GM19043 (cell line): ENCODE measurements at regions not wholly inside any gene's neighbourhood (a gene's known extent, or its start where the extent isn't known, plus 50 kb on each side); places are given as distances from the start of the nearest gene placed in this dataset.
"Not testable (repeated sequence)": the region's sequence is repeated elsewhere in the genome, so short reads cannot be mapped to it uniquely, and the experiment has no call there.

Experiments
- ATAC-seq: cut with Tn5 transposase; IDR thresholded peaks from one replicate; pipeline ENCODE4 v1.9.1; 2021; ENCODE audit warnings: low read depth; ENCODE audit not compliant: unreplicated experiment

DNA sequence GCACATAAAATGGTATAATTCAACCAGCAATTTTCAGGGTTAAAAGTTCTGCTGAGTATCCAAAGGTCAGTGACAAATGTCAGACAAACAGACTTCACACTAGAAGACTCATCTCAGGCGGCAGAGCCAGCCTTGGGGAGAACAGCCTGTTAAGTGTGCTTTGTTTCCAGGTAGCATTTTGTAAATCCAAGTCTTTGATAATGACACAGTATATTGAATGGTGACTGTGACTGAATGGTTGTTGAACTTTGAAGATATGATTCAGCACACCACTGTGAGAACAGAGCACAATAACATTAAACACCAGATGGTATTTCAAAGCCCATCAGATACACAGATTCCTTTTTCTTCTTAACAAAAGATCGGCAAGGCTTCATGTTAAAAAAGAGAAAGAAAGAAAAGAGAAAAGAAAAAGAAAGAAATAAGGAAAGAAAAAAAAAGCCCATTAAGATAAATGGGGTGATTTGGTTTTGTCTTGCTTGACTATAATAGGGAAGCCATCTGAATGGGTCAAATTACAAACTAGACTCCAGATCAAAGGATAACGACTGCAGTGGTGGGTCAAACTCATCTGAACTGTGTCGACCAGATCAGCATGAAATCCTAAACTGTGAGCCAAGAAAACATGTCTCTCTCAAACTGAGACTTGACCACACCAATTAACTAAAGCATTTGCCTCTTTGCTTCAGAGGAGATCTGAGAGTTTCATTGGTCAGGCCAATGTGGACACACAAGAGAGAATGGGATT is 313.0 kb upstream of the ZNF608 start:
- ATAC-seq = no peak

DNA sequence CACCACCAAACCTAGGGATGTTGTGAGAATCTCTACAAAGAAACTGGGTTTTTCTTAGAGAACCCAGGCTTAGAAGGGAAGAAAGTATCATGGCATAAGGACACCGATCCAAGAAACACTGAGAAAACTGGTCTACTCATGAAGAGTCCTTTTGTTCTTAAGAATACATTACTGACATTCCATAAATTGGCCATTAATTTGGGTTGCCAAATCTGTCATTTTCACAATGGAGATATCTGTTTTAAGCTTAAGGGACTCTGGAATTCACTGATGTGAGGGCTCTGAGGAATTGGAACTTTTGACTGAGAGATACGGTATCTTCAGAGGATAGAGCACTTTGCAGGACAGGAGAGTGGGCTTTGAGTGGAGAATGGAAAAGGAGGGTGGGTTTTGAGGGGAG is 315.3 kb upstream of the ZNF608 start:
- ATAC-seq = no peak

- no peak for ATAC-seq
Measured at GRCh38 chr5:125064621-125065438, 318.4 kb upstream of the ZNF608 start.

DNA sequence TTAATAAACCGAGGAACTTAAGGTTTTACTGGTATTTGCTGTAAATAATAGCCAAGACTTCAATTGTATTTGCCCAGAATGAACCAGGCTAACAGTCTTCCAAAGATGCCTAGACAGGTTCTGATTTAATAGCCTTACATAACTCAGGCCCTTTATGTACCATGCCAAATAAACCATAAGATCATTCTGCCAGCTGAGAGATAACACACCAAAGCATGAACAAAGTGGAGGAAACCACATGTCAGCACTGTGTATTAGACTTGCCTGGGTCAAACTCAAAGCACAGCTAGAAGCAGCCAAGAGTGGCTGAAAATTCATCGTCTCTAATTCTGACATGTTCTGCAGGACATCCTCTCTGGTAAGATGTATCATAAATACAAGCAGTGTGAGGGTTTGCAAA is 319.3 kb upstream of the ZNF608 start:
- no peak for ATAC-seq

- ATAC-seq = no peak
Measured at GRCh38 chr5:125070961-125071360, 324.5 kb upstream of the ZNF608 start.

- no peak for ATAC-seq
Measured at GRCh38 chr5:125073090-125073489, 326.7 kb upstream of the ZNF608 start.

DNA sequence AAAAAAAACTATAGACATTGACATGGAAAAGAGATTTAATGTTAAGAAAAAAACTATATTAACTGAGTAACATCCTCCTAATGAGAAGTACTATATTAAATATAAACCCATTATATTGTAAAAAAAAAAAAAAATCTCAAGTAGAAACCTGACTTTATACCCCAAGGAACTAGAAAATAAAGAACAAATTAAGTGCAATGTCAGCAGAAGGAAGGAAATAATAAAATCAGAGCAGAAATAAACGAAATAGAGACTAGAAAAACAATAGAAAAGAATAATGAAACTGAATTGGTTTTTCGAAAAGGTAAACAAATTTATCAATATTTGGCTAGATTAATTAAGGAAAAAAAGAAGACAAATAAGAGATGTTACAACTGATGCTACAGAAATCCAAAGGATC is 329.1 kb upstream of the ZNF608 start:
- no peak for ATAC-seq

DNA sequence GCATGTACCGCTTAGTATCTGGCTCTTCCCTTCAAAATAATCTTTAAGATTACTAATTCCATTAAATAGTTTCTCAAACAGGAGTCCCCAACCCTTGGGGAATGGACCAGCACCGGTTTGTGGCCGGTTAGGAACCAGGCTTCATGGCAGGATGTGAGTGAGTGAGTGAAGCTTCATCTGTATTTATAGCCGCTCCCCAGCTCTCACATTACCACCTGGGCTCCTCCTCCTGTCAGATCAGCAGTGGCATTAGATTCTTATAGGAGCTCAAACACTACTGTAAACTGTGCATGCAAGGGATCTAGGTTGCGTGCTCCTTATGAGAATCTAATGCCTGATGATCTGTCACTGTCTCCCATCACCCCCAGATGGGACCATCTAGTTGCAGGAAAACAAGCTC is 332.6 kb upstream of the ZNF608 start:
- not testable (repeated sequence) for ATAC-seq

DNA sequence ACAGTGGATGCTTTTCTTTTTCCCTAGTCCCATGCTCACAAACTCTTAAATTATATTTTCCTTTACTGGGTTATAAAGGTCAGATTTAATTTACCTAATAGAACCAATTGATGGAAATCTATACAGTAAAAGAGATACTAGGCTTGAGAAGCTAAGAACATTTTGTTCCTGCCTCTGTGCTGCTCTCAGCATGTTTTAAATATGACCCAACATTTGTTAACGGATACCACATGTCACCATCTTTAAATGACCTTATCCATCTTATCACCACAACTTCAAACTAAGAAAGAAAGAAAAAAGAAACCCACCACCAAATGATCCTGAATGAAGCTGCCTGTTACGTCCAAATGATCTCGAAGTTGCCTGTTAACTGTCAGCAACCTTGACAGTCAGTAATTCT is 334.7 kb upstream of the ZNF608 start:
- no peak for ATAC-seq

- ATAC-seq = no peak
Measured at GRCh38 chr5:125083981-125084380, 337.5 kb upstream of the ZNF608 start.

DNA sequence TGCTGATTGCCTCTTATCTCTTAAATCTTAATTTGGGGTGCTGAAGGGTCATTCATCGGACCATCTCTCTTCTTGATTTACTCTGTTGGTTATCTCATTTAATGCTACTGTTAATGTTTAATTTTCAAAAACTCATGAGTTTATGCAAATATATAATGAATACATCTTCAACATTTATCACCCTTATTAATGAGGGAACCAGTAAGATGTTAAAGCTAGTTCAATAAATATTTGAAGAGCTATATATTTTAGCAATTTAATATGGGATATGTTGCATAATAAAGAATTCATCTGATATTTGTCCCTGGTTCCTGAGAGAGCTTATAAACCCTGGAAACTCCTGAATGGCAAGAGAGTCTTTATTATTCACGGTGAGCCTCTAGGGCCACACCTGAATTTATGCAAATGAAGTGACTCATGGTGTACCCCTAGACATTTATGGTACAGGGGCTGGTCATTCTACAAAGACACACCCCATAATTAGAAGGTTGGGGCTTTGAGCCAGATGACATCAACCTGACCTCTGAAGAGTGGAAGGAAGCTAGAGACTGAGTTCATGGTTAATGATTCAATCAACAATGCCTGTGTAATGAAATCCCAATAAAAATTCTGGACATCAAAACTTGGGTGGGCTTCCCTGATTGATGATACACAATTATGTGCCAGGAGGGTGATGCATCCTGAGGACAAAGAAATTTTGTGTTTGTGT is 339.5 kb upstream of the ZNF608 start:
- no peak for ATAC-seq

GRCh38 chr5:125088522-125089105 is 342.2 kb upstream of the ZNF608 start:
- no peak for ATAC-seq

GRCh38 chr5:125092138-125092537 is 345.7 kb upstream of the ZNF608 start:
- not testable (repeated sequence) for ATAC-seq

GRCh38 chr5:125093776-125094175 is 347.3 kb upstream of the ZNF608 start:
- ATAC-seq = no peak

DNA sequence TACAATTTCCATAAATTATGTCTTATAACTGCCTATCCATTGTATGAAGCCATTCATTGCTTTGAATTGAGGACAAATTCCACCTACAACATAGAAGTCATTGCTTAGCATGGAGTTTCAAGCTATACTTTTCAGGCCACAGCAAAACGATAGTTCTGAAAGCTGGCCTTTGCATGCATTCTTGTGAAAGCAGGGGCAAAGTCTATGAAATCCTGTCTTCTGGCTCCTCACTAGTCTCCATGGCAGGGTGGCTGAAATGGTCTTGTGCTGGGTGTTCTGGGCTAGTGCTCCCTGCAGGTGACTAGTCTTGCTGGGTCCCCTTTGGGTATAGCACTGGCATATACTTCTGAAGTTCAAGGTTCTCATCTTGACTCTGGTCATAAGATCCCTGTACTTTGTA is 353.9 kb upstream of the ZNF608 start:
- no peak for ATAC-seq

DNA sequence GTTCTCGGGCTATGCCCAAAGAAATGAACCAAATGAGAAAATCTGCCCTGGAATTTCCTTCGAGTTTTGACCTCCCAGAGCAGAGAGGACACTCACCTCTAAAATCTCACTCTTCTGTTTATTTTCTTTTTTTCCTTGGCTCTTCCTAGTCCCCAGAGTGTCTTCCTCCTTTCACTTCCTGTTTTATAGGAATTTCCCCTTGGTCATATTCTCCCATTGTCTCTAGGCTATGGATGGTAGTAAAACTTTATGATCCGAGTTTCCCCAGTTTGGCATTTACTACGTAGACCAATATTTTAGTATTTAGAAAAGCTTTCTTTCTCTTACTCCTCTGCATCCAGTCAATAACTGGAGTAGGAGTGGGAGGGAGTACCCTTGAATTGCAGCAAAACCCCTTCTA is 354.5 kb upstream of the ZNF608 start:
- ATAC-seq = no peak

DNA sequence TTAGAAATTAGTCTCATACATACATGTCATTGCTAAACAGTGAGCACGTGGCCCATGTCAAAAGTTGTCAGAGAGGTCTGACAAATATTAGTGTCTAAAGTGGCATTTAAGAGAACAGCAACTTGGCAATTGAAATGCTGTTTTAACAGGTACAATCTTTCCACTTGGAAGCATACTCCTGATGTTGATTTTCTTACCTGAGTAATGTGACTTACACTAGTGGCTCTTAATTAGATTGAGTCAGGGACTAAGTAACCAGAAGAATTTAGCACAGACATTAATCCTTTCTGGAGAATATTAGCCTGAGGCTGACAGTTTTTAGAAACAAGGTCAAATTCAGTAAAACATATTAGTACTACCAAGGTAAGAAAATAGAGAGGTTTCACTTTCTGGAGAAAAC is 357.0 kb upstream of the ZNF608 start:
- ATAC-seq = no peak

DNA sequence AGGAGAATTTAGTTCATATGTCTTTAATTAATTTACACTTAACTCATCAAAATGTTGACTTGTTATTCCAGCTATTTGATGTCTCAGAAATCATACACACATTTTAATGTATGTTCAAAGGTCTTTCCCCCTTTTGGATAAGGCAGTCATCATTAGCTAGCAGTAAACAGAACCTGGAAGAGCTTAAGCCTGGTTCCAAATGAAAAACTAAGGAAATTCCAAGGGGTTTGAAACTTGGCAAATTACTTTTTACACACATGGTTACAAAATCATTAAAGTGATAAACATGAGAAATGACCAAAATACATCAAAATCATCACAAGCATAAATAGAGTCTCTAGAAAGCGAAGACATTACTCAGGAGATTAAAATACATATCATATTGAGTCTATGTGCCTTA is 359.8 kb upstream of the ZNF608 start:
- no peak for ATAC-seq

DNA sequence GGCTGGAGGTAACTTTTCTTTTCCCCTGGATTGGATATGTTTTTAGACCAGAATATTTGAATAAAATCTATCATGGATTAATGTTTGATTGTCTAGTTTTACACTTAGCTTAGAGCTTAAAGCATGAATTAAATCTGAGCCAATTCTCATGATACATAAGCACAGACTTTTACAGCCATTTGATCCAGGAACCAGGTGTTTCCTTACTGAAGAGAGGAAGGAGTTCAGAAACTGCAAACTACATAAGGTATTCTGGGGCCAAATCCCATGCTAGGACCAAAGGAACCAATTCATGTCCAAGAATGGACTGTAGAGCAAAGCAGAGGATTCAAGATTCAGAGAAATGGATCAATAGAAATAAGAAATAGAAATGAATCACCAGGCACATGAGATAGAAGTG is 360.4 kb upstream of the ZNF608 start:
- ATAC-seq = no peak

- ATAC-seq = no peak
Measured at GRCh38 chr5:125109293-125109692, 362.9 kb upstream of the ZNF608 start.

DNA sequence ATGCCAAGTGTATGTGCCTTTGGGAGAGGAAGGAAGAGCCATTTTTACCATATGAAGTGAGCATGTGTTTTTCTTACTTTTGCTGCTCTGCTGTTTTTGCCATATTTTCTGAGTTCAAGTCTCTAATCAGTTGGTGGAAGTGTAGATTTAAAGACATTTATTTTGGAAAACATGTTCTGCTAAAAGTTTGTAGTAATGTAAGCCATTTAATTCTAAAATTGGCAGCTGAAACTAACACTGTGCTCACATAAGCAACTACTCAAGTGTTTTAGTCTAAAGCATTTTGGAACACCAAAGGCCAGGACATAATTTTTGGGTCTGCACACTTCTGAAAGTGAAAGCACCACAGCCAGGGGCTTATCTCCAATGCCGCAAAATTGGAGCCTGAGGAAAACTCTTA is 363.4 kb upstream of the ZNF608 start:
- no peak for ATAC-seq
